DOHH2 (cell line): ENCODE measurements at regions not wholly inside any gene's neighbourhood (a gene's known extent, or its start where the extent isn't known, plus 50 kb on each side); places are given as distances from the start of the nearest gene placed in this dataset.

Experiments
- EZH2phosphoT487 ChIP-seq: fragments of 200-600 bp; sonication (generic); IDR thresholded peaks from 2 replicates; pipeline ENCODE4 v1.6.1; 2017; ENCODE audit warnings: borderline replicate concordance, mild to moderate bottlenecking, antibody characterized with exemption, low read length, moderate library complexity, mixed read lengths
- TF ChIP-seq, protein P1 (sequence below): fragments of 200-600 bp; sonication (generic); IDR thresholded peaks from one replicate; pipeline ENCODE4 v1.5.1; 2014; ENCODE audit warnings: antibody characterized with exemption, mild to moderate bottlenecking, low read depth, low read length; ENCODE audit not compliant: poor library complexity, severe bottlenecking

DNA sequence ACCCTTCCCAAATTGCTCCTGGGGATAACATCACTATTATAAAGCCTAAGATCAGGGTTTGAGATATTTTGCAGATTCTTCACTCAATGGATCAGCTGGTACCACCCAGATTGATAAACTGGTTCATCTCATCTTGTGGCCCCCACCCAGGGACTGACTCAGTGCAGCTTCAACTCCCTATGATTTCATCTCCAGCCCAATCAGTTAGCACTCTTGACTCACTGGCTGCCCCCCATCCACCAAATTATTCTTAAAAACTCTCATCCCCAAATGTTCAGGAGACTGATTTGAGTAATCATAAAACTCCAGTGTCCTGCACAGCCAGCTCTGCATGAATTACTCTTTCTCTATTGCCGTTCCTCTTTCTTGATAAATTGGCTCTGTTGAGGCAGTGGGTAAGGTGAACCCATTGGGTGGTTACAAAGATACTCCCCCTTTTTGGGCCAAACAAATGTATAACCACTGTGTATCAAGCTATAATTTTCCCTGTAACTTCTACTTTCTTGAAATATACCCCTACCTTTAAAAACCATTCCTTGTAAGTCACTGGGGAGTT is 263.3 kb upstream of the IL12B start:
- TF ChIP-seq, protein P1, sequence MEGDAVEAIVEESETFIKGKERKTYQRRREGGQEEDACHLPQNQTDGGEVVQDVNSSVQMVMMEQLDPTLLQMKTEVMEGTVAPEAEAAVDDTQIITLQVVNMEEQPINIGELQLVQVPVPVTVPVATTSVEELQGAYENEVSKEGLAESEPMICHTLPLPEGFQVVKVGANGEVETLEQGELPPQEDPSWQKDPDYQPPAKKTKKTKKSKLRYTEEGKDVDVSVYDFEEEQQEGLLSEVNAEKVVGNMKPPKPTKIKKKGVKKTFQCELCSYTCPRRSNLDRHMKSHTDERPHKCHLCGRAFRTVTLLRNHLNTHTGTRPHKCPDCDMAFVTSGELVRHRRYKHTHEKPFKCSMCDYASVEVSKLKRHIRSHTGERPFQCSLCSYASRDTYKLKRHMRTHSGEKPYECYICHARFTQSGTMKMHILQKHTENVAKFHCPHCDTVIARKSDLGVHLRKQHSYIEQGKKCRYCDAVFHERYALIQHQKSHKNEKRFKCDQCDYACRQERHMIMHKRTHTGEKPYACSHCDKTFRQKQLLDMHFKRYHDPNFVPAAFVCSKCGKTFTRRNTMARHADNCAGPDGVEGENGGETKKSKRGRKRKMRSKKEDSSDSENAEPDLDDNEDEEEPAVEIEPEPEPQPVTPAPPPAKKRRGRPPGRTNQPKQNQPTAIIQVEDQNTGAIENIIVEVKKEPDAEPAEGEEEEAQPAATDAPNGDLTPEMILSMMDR: no peak
- TF ChIP-seq EZH2phosphoT487: no peak
